NCI-H82 treated with DMSO at 0.1 percent for 48 hours (cell line): ENCODE measurements at regions not wholly inside any gene's neighbourhood (a gene's known extent, or its start where the extent isn't known, plus 50 kb on each side); places are given as distances from the start of the nearest gene placed in this dataset.
"Not testable (repeated sequence)": the region's sequence is repeated elsewhere in the genome, so short reads cannot be mapped to it uniquely, and the experiment has no call there.

Experiments
- DNase-seq: peaks from one replicate; lab custom pipeline; 2025; ENCODE audit not compliant: unreplicated experiment; lab: John Stamatoyannopoulos, UW

GRCh38 chr13:33649212-33649878, 168.6 kb upstream of the RFC3 start:
- DNase-seq = no peak

DNA sequence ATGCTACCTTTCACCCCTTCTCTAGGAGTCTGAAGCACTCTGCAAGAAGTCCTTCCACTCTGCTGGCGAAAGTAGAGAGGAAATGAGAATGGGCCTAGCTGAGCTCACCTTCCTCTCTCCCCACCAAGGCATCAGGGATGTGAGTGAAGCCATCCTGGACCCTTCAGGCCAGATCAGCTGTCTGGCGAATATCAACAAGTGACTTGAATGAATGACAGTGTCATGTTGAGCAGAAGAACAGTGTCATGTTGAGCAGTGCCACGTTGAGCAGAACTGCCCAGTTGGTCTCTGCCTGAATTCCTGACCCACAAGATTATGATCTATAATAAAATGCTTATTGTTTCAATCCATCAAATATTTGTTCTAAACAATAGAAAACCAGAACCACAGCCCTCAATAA, 166.2 kb upstream of the RFC3 start:
- no peak for DNase-seq

GRCh38 chr13:33657274-33657673, 160.7 kb upstream of the RFC3 start:
- DNase-seq = no peak

GRCh38 chr13:33659466-33659865, 158.5 kb upstream of the RFC3 start:
- no peak for DNase-seq

DNA sequence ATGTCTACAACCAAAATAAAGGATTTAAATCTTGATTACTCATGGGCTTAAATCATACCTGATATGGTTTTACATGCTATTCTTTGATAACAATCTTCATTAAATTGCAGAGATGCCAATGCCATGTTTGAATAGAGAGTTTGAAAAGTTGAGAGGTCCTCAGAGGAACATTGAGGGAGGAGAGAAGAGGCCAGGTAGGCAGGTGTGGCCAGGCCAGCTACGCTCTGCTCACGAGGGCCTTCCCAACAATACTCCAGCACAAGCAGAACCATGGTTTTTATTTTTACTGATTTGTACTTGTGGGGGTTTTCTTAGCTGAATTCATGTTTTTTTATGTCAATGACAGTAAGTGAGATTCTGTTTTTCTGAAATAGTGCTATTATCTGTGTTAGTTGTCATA, 158.1 kb upstream of the RFC3 start:
- DNase-seq = no peak

DNA sequence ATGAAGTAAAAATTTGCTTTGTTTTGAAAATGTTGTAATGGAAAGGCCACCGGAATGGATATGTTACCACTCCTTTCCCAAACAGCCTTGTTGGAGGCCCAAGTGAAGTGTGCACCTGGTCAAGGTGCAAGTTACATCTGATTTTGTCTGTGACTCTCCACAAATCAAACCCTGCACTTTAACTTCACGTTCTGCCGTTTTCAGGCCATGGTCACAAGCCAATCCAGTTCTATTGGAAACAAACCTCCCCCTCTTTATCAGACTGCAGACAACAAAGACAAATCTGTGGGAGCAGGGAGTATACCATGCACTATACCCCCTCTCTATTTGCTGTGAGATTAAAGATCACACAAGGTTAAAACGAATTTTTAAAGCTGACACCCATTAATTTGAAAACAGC, 155.6 kb upstream of the RFC3 start:
- no peak for DNase-seq

DNA sequence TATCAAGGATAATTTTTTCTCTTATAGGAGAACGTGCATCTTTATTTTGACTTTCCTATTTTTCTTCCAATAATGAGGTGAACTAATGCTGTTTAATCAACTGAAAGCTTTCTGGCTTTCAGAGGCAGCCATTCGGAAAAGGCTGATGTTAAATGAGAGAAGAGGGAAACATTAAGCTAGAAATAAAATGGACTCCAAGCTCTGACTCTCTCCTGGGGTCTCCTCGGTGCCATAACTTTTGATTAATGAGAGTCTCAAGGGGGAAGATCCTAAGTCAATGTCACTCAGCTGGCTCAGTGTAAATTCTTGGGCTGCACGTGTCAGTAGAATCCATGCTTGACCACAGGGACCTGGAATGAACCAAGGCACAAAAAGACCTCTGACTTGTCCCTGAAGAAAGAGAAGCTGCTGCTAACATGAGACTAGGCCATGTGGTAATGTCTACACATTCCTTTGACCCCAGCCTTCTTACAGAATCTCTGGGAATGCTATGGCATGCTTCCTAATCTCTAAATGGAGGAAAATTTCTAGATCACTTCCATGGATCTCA, 152.2 kb upstream of the RFC3 start:
- DNase-seq = no peak

- no peak for DNase-seq
Measured at GRCh38 chr13:33671560-33671959, 146.4 kb upstream of the RFC3 start.

GRCh38 chr13:33672022-33672421, 145.9 kb upstream of the RFC3 start:
- not testable (repeated sequence) for DNase-seq

- DNase-seq = peak; percentile 56
Measured at GRCh38 chr13:33676045-33676989, 141.6 kb upstream of the RFC3 start.

DNA sequence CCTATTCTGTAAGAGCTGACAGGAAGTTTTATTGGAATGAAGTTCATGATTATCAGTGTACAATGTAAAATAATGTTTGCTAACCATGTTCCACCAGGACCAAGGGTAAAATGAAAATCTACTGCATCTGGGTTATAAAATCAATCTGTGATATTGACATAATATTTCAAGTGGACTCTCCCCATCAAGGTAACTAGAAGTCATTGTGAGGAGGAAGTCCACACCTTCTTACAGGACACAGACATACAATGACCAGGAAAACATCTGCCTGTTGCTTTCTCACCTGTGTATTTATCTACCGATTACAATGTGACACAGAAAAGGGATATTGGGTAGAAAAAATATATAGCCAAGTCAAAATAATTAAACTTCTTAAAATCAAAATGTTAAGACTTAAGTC, 140.7 kb upstream of the RFC3 start:
- DNase-seq = no peak

DNA sequence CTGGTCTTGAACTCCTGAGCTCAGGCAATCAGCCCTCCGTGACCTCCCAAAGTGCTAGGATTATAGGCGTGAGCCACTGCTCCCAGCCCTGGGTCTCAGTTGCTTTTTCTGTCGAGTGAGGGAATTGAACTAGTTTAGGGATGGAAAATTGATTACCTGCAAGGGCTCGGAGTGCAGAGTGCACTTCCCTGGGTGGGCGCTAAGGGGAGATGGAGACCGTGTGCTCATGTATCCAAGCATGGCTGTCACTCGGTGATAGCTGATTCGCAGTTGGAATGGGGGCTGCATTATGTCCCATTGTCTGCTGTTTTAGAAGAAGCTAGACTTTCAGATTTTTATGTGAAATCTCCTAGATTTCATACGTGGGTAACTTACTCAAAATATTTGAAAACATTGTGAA, 139.9 kb upstream of the RFC3 start:
- no peak for DNase-seq

GRCh38 chr13:33678906-33679657, 138.9 kb upstream of the RFC3 start:
- DNase-seq = no peak

GRCh38 chr13:33679658-33680012, 138.3 kb upstream of the RFC3 start:
- DNase-seq = no peak

DNA sequence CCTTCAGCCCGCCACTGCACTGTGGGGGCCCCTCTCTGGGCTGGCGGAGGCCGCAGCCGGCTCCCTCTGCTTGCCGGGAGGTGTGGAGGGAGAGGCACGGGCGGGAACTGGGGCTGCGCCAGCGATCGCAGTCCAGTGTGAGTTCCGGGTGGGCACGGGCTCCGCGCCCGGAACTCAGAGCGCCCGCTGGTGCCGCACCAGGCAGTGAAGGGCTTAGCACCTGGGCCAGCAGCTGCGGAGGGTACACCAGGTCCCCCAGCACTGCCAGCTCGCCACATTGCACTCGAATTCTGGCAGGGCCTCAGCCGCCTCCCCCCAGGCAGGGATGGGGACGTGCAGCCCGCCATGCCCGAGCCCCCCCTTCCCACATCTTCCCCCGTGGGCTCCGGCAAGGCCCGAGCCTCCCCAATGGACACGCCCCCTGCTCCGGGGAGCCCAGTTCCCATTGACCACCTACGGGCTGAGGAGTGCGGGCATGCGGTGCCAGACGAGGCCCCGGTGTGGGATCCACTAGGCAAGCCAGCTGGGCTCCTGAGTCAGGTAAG, 135.9 kb upstream of the RFC3 start:
- DNase-seq = no peak

GRCh38 chr13:33682646-33683045, 135.3 kb upstream of the RFC3 start:
- DNase-seq = not testable (repeated sequence)

DNA sequence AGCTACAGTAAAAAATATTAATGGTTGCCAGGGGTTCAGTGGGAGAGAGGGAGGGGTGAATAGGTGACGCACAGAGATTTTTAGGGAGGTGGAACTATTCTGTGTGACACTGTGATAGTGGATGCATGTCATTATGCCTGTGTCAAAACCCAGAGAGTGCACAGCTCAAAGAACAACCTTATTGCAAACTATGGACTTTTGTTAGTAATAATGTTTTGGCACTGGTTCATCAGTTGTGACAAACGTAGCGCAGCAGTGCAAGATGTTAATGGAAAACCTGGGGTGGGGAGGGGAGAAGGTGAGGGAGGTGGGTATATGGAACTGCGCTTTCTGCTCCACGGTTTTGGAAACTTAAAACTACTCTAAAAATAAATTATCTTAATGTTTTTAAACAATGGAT, 134.6 kb upstream of the RFC3 start:
- no peak for DNase-seq

- DNase-seq = no peak
Measured at GRCh38 chr13:33684874-33685273, 133.1 kb upstream of the RFC3 start.

DNA sequence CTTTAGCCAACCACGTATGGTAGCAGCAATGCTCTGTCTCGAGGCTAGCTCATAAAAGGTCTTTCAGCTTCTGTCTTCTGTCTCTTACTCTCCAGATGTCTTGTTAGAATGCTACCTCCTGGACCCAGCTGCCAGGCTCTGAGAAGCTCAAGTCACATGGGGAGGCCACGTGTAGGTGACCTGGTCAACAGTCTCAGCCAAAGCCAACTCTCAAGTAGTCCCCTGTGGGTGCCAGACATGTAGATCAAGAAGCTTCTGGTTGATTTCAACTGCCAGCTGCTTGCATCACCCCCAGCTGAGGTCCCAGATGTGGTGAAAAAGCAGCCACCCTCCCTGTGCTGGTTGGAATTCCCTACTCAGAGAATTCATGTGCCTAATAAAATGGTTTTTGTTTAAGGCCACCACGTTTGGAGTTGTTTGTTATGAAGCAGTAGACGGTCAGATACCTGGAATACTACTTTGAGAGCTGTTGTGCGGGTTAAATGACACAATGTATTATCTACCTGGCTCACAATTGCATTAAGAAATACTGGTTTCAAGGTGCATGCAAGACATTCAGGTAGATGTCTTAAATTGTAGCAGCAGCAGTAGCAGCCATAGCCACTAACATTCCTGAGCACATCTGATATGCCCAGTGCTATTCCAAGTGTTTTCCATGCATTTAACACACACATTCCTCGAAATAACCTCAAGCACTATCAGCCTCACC, 131.0 kb upstream of the RFC3 start:
- no peak for DNase-seq

GRCh38 chr13:33690354-33690753, 127.6 kb upstream of the RFC3 start:
- no peak for DNase-seq

GRCh38 chr13:33691980-33692379, 126.0 kb upstream of the RFC3 start:
- no peak for DNase-seq
